Right ventricle myocardium superior (tissue), 1 donor: ENCODE measurements at regions not wholly inside any gene's neighbourhood (a gene's known extent, or its start where the extent isn't known, plus 50 kb on each side); places are given as distances from the start of the nearest gene placed in this dataset.
A peak's percentile ranks its signal among the peaks of the same experiment; 100 is the strongest.

Experiments
- ATAC-seq: fragments of 200-7000 bp; cut with Tn5 transposase; one replicate; pipeline ENCODE4 v1.9.1; 2020; ENCODE audit warnings: mild to moderate bottlenecking; ENCODE audit not compliant: poor library complexity
- DNase-seq: peaks from one replicate; pipeline ENCODE4 v3.0.0-alpha.2; 2020
- intact Hi-C: fragments of 100-400 bp; cut with DNase I; formaldehyde crosslinking; loops from one replicate; pipeline ENCODE4 v1.11.2; 2022
- donor health status: DM: no; HTN: yes; CAD: no; lungs with severe emphysema.

DNA sequence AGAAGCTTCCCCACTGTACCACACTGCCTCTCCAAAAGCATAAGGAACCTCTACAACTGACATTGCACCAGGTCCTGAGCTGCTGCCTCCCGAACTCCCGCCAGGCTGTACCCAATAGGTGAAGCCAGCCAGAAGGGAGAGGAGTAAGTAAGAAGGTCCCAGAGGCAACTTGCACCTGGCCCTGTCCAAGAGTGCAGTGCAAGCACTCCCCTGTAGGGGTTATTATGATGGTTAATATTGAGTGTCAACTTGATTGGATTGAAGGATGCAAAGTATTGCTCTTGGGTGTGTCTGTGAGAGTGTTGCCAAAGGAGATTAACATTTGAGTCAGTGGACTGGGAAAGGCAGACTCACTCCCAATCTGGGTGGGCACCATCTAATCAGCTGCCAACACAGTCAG lies 879.3 kb upstream of the SLIT2 start:
- DNase-seq = no peak
- ATAC-seq = no peak
- intact Hi-C loops = no loop called here

DNA sequence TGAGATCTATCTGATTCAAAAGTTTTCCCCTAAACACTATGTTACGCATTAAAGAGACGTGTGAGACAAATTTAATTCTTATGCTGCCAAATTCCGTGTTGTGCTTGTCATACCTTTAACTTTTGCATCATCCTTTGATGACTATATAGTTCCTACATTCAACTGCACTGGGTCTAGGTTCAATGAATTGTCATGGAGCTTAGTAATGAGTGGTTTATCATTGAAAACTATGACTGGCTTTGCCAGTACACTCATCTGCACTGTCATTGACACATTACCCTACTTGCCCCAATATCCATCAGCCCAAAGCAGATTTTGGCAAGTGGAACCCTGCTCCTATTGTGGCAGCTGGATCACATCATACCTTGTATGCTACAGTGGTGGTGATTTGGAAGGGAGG lies 882.9 kb upstream of the SLIT2 start:
- ATAC-seq (no peak), DNase-seq (no peak)
- intact Hi-C loops = no loop called here

DNA sequence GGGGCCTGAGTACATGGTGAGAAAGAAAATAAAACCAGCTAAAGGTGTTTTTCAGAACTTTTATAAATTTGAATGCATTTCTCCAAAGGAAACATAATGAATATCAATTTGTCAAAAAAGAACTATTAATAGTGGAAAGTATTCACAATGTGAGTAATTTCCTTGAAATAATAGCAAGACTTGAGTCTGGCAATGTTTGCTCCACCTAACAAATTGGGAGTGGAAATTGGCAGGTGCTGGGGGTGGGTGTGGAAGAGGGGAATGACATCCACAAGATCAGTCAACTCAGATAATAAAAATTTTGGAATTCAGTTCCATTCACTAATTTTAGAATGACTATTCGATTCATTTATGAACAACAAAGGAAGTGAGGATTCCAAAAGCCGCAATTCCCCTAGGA lies 884.8 kb upstream of the SLIT2 start:
- ATAC-seq (no peak), DNase-seq (no peak)
- intact Hi-C loops = no loop called here

- intact Hi-C loops = no loop called here
- DNase-seq = no peak
- no peak for ATAC-seq
Observed at GRCh38 chr4:19358015-19358414, 893.7 kb upstream of the SLIT2 start.

GRCh38 chr4:19349416-19349815 lies 902.3 kb upstream of the SLIT2 start:
- ATAC-seq (no peak), DNase-seq (no peak)
- intact Hi-C loops = no loop called here

GRCh38 chr4:19348746-19349145 lies 903.0 kb upstream of the SLIT2 start:
- DNase-seq (no peak), ATAC-seq (no peak)
- intact Hi-C loops = no loop called here

GRCh38 chr4:19346636-19347035 lies 905.1 kb upstream of the SLIT2 start:
- ATAC-seq = no peak
- intact Hi-C loops = no loop called here
- no peak for DNase-seq

- DNase-seq = no peak
- intact Hi-C loops = no loop called here
- ATAC-seq = no peak
Observed at GRCh38 chr4:19329631-19330030, 922.1 kb upstream of the SLIT2 start.

DNA sequence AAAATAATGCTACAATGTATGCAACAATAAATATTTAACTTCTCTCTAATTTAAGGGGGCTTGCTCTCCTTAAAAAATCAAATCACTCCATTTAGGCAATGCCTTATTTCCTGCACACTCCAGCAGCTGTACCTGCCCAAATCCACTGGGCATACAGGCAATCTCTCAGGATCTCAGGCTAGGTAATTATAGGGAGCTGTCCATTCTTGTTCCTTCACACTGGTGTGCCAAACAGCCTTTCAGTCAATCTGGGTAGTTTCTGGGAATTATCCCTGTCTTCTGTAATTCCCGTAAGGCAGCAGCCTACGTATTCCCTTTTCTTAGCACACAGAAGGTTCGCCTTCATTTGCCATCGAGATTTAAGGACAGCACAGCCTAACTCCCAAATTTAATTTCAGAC lies 922.6 kb upstream of the SLIT2 start:
- intact Hi-C loops = no loop called here
- ATAC-seq = no peak
- DNase-seq = no peak

GRCh38 chr4:19327364-19327763 lies 924.3 kb upstream of the SLIT2 start:
- intact Hi-C loops = no loop called here

GRCh38 chr4:19324184-19324583 lies 927.5 kb upstream of the SLIT2 start:
- ATAC-seq (no peak), DNase-seq (no peak)
- intact Hi-C loops = no loop called here

More at GRCh38 chr4:19327364-19327763, 924.3 kb upstream of the SLIT2 start:
- DNase-seq = no peak
- ATAC-seq = no peak

DNA sequence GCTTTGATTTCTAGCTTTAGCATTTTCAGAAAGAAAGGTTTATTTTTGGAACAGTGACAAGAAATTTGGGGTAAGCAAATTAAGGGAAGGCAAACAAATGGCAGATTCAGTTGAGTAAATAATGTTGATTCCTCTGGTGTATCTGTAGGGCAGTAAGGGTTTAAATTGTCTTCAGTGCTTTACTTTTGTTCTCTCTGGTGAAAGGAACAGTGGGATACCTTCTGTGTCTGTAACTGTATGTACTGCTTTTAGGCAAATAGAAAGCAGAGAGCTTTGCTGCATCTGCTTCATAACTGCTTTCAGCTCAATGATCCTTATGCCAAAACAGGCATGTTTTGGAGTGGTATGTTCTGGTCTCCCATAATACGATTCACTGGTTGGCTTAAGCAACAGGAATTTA lies 932.1 kb upstream of the SLIT2 start:
- DNase-seq (no peak), ATAC-seq (no peak)
- intact Hi-C loops = no loop called here

GRCh38 chr4:19317377-19317776 lies 934.3 kb upstream of the SLIT2 start:
- DNase-seq (no peak), ATAC-seq (no peak)
- intact Hi-C loops = no loop called here

GRCh38 chr4:19314116-19314515 lies 937.6 kb upstream of the SLIT2 start:
- intact Hi-C loops = no loop called here
- no peak for ATAC-seq
- no peak for DNase-seq

GRCh38 chr4:19309378-19309777 lies 942.3 kb upstream of the SLIT2 start:
- DNase-seq (no peak), ATAC-seq (peak; percentile 29)
- intact Hi-C loops = no loop called here

DNA sequence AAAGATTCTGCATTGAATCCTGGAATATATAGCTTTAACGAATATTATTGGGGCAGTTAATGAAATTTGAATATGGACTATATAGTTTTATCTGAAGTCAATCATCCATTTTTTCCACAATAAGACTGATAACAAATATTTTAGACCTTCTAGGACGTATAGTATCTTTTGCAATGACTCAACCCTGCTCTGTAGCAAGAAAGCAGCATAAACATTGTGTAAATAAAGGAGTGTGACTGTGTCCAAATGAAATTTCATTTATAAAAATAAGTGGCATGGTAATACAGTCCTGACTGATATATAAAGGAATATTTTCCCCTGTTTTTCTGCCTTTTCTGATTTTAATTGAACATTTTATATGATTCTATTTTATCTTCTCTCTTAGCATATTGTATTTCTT lies 947.7 kb upstream of the SLIT2 start:
- intact Hi-C loops = no loop called here
- no peak for DNase-seq
- ATAC-seq = no peak

GRCh38 chr4:19301527-19301926 lies 950.2 kb upstream of the SLIT2 start:
- intact Hi-C loops = no loop called here

DNA sequence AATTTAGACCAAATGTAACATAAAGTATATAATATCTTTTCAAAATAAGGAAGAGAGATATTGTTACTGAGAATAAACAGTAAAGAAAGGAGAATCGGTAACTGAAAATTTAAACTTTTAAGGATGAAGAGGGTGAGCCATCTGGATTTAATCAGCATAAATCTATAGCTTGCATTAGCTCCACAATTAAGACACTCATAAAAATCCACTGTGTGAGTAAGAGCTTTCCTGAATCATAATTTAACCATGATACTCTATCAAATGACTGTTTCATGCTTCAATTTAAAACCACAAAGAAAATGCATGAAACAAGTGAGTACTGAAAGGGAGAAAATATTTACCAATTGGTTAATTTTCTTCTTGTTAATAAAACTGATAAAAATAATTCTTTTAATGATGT lies 951.5 kb upstream of the SLIT2 start:
- DNase-seq (no peak), ATAC-seq (no peak)
- intact Hi-C loops = no loop called here

More at GRCh38 chr4:19301527-19301926, 950.2 kb upstream of the SLIT2 start:
- ATAC-seq = no peak
- DNase-seq = no peak

DNA sequence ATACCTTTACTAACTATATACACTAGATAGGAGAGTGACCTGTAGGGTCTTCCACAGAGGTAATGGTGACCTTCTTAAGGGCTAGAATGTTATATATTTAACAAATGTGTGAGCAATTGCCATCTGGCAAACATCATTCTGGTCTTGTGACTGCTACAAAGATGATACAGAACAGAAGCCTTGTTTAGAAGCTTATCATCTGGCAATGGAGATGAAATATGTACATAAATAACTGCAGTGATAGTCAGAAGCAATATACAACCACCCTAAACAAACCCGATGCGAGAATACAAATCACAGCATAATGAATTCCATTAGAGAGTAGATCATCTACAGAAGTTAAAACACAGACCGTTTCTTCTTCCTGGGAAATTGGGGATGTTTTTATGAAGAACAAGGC lies 952.7 kb upstream of the SLIT2 start:
- ATAC-seq (no peak), DNase-seq (no peak)
- intact Hi-C loops = no loop called here

GRCh38 chr4:19293781-19294180 lies 957.9 kb upstream of the SLIT2 start:
- intact Hi-C loops = no loop called here
- DNase-seq = no peak
- ATAC-seq = no peak

- DNase-seq (no peak), ATAC-seq (no peak)
- intact Hi-C loops = no loop called here
Observed at GRCh38 chr4:19293080-19293479, 958.6 kb upstream of the SLIT2 start.

- intact Hi-C loops = no loop called here
- no peak for ATAC-seq
- DNase-seq = no peak
Observed at GRCh38 chr4:19286924-19287323, 964.8 kb upstream of the SLIT2 start.
